ENCODE measurements at regions not wholly inside any gene's neighbourhood (a gene's known extent, or its start where the extent isn't known, plus 50 kb on each side); places are given as distances from the start of the nearest gene placed in this dataset.

DNA sequence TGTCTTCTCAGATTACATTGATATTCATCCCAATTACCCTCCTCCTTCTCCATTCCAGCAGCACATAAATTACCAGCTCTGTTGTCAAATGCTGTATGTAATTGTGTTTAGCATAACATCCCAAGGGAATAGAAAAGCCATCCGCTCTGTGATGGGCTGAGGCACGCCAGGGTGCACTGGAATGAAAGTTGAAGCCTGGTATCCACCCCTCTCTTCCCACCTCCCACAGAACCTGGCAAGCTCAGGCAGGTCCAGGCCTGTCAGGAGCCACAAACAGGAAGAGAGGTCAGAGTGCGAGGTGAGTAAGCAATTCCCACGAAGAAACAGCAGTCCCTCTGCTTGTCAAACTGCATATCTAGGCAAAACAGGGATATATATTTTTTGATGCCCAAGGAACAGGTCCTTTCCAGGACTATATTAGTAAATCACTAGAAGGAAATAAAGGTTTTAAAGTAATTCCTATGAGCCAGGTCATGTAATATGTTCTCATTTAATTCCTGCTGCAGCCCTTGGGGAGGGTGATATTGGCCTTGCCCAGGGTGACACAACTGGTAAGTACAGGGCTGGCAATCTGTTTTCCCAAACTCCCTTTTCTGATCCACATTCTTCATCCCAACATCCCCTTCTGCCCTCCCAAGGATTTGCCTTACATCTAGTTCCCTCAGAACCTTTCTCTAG, 155.6 kb upstream of the GHITM start:
- no peak for TF ChIP-seq EZH2 (IDR thresholded peaks at IDR 0.05; ENCODE audit: low read length)
- TF ChIP-seq, protein P1, sequence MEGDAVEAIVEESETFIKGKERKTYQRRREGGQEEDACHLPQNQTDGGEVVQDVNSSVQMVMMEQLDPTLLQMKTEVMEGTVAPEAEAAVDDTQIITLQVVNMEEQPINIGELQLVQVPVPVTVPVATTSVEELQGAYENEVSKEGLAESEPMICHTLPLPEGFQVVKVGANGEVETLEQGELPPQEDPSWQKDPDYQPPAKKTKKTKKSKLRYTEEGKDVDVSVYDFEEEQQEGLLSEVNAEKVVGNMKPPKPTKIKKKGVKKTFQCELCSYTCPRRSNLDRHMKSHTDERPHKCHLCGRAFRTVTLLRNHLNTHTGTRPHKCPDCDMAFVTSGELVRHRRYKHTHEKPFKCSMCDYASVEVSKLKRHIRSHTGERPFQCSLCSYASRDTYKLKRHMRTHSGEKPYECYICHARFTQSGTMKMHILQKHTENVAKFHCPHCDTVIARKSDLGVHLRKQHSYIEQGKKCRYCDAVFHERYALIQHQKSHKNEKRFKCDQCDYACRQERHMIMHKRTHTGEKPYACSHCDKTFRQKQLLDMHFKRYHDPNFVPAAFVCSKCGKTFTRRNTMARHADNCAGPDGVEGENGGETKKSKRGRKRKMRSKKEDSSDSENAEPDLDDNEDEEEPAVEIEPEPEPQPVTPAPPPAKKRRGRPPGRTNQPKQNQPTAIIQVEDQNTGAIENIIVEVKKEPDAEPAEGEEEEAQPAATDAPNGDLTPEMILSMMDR (optimal IDR thresholded peaks at IDR 0.05 in 1 of 3, IDR thresholded peaks at IDR 0.05 in 1 of 3, conservative IDR thresholded peaks at IDR 0.05 in 1 of 3; ENCODE audit: extremely low read depth in 1 of 3, insufficient read depth in 2 of 3, low read length in 3 of 3), result no peak
- H3K9me1 ChIP-seq (ENCODE audit: control insufficient read depth, extremely low read depth, insufficient read depth, low read length), result no peaks in the 10 kb centered on the region
- H3K36me3 ChIP-seq (ENCODE audit: control insufficient read depth in 2 of 2, extremely low read depth in 1 of 2, insufficient read depth in 2 of 2, low read length in 2 of 2), result no peaks in the 10 kb centered on the region
- peaks cover 11% of the 10 kb centered on the region for H3K4me1 ChIP-seq (ENCODE audit: control insufficient read depth, extremely low read depth, insufficient read depth, low read length)
- H3K4me3 ChIP-seq (ENCODE audit: control insufficient read depth in 2 of 3, extremely low read depth in 1 of 3, insufficient read depth in 2 of 3, low read depth in 1 of 3, low read length in 3 of 3), result no peak overlapping the region
- no peaks in the 10 kb centered on the region for H3K27me3 ChIP-seq (ENCODE audit: control insufficient read depth, extremely low read depth, insufficient read depth, low read length)
- no peak overlapping the region for H3K4me2 ChIP-seq (ENCODE audit: control insufficient read depth, extremely low read depth, insufficient read depth, low read depth, low read length)
- H4K20me1 ChIP-seq (ENCODE audit: control insufficient read depth, extremely low read depth, insufficient read depth, low read length), result no peaks in the 10 kb centered on the region
- H3K9ac ChIP-seq (ENCODE audit: control insufficient read depth, extremely low read depth, insufficient read depth, low read length), result no peak overlapping the region
- no peaks in the 10 kb centered on the region for H3K9me3 ChIP-seq (ENCODE audit: control insufficient read depth, low read depth, low read length)
- DNase-seq (ENCODE audit: low read depth, low spot score) (peak; percentile 73), FAIRE-seq (peak; percentile 87)
- no peak overlapping the region for H2AFZ ChIP-seq (ENCODE audit: control insufficient read depth, low read length)
- no peak overlapping the region for H3K27ac ChIP-seq (ENCODE audit: control insufficient read depth, insufficient read depth, low read length)
- H3K79me2 ChIP-seq (ENCODE audit: control insufficient read depth, insufficient read depth, low read length), result no peaks in the 10 kb centered on the region
- dilution Hi-C loops (cut with MboI; ENCODE audit: extremely low pct_ligation_motif_present, low sequenced_read_pairs), result no loop called here

DNA sequence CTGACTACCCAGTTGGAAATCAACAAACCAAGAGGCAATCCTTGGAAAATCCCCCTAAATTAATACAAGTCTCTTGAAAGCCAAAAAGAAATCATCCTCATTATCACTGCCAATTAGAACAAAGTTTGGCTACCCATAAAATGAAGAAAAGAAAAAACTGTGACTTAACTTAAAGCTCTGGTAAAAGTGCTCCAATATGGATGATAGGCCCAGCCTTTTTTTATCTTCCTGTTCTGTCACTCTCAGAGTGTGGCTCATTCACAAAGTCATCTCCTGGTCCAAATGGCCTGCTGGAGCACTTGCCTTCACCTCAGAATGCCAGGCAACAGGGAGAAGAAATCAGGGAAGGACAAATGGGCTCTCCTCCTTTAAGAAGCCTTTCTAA, 155.1 kb upstream of the GHITM start:
- dilution Hi-C loops (cut with MboI; ENCODE audit: extremely low pct_ligation_motif_present, low sequenced_read_pairs), result no loop called here

More for the DNA sequence above, 155.1 kb upstream of the GHITM start:
- Histone ChIP-seq H3K9me3 (ENCODE audit: control insufficient read depth, low read depth, low read length) (no peaks in the 10 kb centered on the region), H3K9me1 (ENCODE audit: control insufficient read depth, extremely low read depth, insufficient read depth, low read length) (no peaks in the 10 kb centered on the region), H2AFZ (ENCODE audit: control insufficient read depth, low read length) (no peak overlapping the region), H3K4me3 (ENCODE audit: control insufficient read depth in 2 of 3, extremely low read depth in 1 of 3, insufficient read depth in 2 of 3, low read depth in 1 of 3, low read length in 3 of 3) (no peak overlapping the region), H4K20me1 (ENCODE audit: control insufficient read depth, extremely low read depth, insufficient read depth, low read length) (no peaks in the 10 kb centered on the region), H3K9ac (ENCODE audit: control insufficient read depth, extremely low read depth, insufficient read depth, low read length) (no peak overlapping the region), H3K27me3 (ENCODE audit: control insufficient read depth, extremely low read depth, insufficient read depth, low read length) (no peaks in the 10 kb centered on the region), H3K4me2 (ENCODE audit: control insufficient read depth, extremely low read depth, insufficient read depth, low read depth, low read length) (no peak overlapping the region), H3K4me1 (ENCODE audit: control insufficient read depth, extremely low read depth, insufficient read depth, low read length) (peaks cover 11% of the 10 kb centered on the region), H3K79me2 (ENCODE audit: control insufficient read depth, insufficient read depth, low read length) (no peaks in the 10 kb centered on the region), H3K36me3 (ENCODE audit: control insufficient read depth in 2 of 2, extremely low read depth in 1 of 2, insufficient read depth in 2 of 2, low read length in 2 of 2) (no peaks in the 10 kb centered on the region), H3K27ac (ENCODE audit: control insufficient read depth, insufficient read depth, low read length) (no peak overlapping the region)
- DNase-seq (ENCODE audit: low read depth, low spot score) (no peak), FAIRE-seq (no peak)
- no peak for TF ChIP-seq EZH2 (IDR thresholded peaks at IDR 0.05; ENCODE audit: low read length)
- TF ChIP-seq, protein P1 (optimal IDR thresholded peaks at IDR 0.05 in 1 of 3, IDR thresholded peaks at IDR 0.05 in 1 of 3, conservative IDR thresholded peaks at IDR 0.05 in 1 of 3; ENCODE audit: extremely low read depth in 1 of 3, insufficient read depth in 2 of 3, low read length in 3 of 3), result no peak

Measured in keratinocyte (primary cell).